ENCODE measurements at regions not wholly inside any gene's neighbourhood (a gene's known extent, or its start where the extent isn't known, plus 50 kb on each side); places are given as distances from the start of the nearest gene placed in this dataset.
A peak's percentile ranks its signal among the peaks of the same experiment; 100 is the strongest.

- no peaks in the 10 kb centered on the region for H4K20me1 ChIP-seq (ENCODE audit: insufficient read depth, low read length)
- Mint-ChIP-seq H3K9me3 (no peaks in the 10 kb centered on the region), H3K36me3 (no peaks in the 10 kb centered on the region), H3K4me3 (no peak overlapping the region), H3K27ac (peak overlapping the region in 1 of 7 donors; percentile 7), H3K4me1 (no peaks in the 10 kb centered on the region), H3K27me3 (ENCODE audit: low read depth in 3 of 3) (peaks cover 0 to 3% (median 3%) of the 10 kb centered on the region in 3 donors)
- no peaks in the 10 kb centered on the region for H3K79me2 ChIP-seq (ENCODE audit: insufficient read depth, low read length)
- TF ChIP-seq CTCF (IDR thresholded peaks at IDR 0.05), result no peak
- no peaks in the 10 kb centered on the region for H3K4me1 ChIP-seq (ENCODE audit: control insufficient read depth in 1 of 2, insufficient read depth in 2 of 2, low read length in 2 of 2)
- intact Hi-C loops (cut with micrococcal nuclease), result no loop called here
- 100% methylated on average over 1 of the region's 2 CpGs for WGBS (ENCODE audit: insufficient coverage)
- no peak for DNase-seq
- no peak overlapping the region for H3K4me3 ChIP-seq (replicated peaks in 1 of 3; ENCODE audit: low read depth in 2 of 3, low read length in 3 of 3)
- peaks cover 0 to 2% of the 10 kb centered on the region in 2 donors for H3K27me3 ChIP-seq (ENCODE audit: control insufficient read depth in 2 of 2, insufficient read depth in 2 of 2, low read length in 2 of 2)
- H3K9ac ChIP-seq (ENCODE audit: insufficient read depth, low read length, poor library complexity, severe bottlenecking), result no peak overlapping the region
- no peaks in the 10 kb centered on the region for H3K9me3 ChIP-seq (replicated peaks in 1 of 2; ENCODE audit: control insufficient read depth in 1 of 2, insufficient read depth in 1 of 2, low read length in 2 of 2)
- H3K36me3 ChIP-seq (replicated peaks in 1 of 2; ENCODE audit: control insufficient read depth in 1 of 2, insufficient read depth in 2 of 2, low read length in 2 of 2), result no peaks in the 10 kb centered on the region
- H3K4me2 ChIP-seq (replicated peaks; ENCODE audit: extremely low read depth, low read length, poor library complexity, severe bottlenecking), result no peak overlapping the region
- H3K27ac ChIP-seq (ENCODE audit: low read depth in 1 of 2, low read length in 2 of 2), result no peak overlapping the region
- no peak overlapping the region for H2AFZ ChIP-seq (ENCODE audit: insufficient read depth, low read depth, low read length, poor library complexity, severe bottlenecking)
These were observed 592.3 kb downstream of the SH2D4B start for GRCh38 chr10:81130014-81130413.

- Histone ChIP-seq H3K27me3 (ENCODE audit: control insufficient read depth in 2 of 2, insufficient read depth in 2 of 2, low read length in 2 of 2) (no peaks in the 10 kb centered on the region), H3K27ac (ENCODE audit: low read depth in 1 of 2, low read length in 2 of 2) (no peak overlapping the region), H4K20me1 (ENCODE audit: insufficient read depth, low read length) (no peaks in the 10 kb centered on the region), H3K4me2 (replicated peaks; ENCODE audit: extremely low read depth, low read length, poor library complexity, severe bottlenecking) (no peak overlapping the region), H3K36me3 (replicated peaks in 1 of 2; ENCODE audit: control insufficient read depth in 1 of 2, insufficient read depth in 2 of 2, low read length in 2 of 2) (no peaks in the 10 kb centered on the region), H3K9ac (ENCODE audit: insufficient read depth, low read length, poor library complexity, severe bottlenecking) (no peak overlapping the region), H3K4me1 (ENCODE audit: control insufficient read depth in 1 of 2, insufficient read depth in 2 of 2, low read length in 2 of 2) (no peaks in the 10 kb centered on the region), H3K4me3 (replicated peaks in 1 of 3; ENCODE audit: low read depth in 2 of 3, low read length in 3 of 3) (no peak overlapping the region), H3K79me2 (ENCODE audit: insufficient read depth, low read length) (no peaks in the 10 kb centered on the region), H2AFZ (ENCODE audit: insufficient read depth, low read depth, low read length, poor library complexity, severe bottlenecking) (no peak overlapping the region), H3K9me3 (replicated peaks in 1 of 2; ENCODE audit: control insufficient read depth in 1 of 2, insufficient read depth in 1 of 2, low read length in 2 of 2) (no peaks in the 10 kb centered on the region)
- intact Hi-C loops (cut with micrococcal nuclease), result no loop called here
- no peak for TF ChIP-seq CTCF (IDR thresholded peaks at IDR 0.05)
- Mint-ChIP-seq H3K9me3 (peaks cover 0 to 16% (median 5%) of the 10 kb centered on the region in 7 donors), H3K4me3 (no peak overlapping the region), H3K4me1 (no peaks in the 10 kb centered on the region), H3K36me3 (no peaks in the 10 kb centered on the region), H3K27ac (no peak overlapping the region), H3K27me3 (ENCODE audit: low read depth in 3 of 3) (peaks cover 0 to 5% (median 1%) of the 10 kb centered on the region in 3 donors)
- no peak for DNase-seq
- no CpG with 5 or more reads among the region's 3 CpGs for WGBS (ENCODE audit: insufficient coverage)
These were observed 598.1 kb downstream of the SH2D4B start for GRCh38 chr10:81135851-81136250.
